CD14-positive monocyte (primary cell): ENCODE measurements at regions not wholly inside any gene's neighbourhood (a gene's known extent, or its start where the extent isn't known, plus 50 kb on each side); places are given as distances from the start of the nearest gene placed in this dataset.

ENCODE experiments used
- DNase-seq, 3 donors: peaks; one replicate each; pipeline ENCODE4 v3.0.0-alpha.2; 2011 to 2022
- H2AFZ ChIP-seq: 2 replicates; pipeline ENCODE4 v1.6.0; 2012; ENCODE audit warnings: mild to moderate bottlenecking, low read depth, low read length, inconsistent platforms; ENCODE audit not compliant: insufficient read depth, poor library complexity, severe bottlenecking
- H3K27ac ChIP-seq, 2 donors: 1 replicate in 1 of 2; 2 replicates in 1 of 2; pipeline ENCODE4 v1.5.1; 2012 to 2013; ENCODE audit warnings: low read length in 2 of 2, control low read depth in 1 of 2, inconsistent platforms in 1 of 2, low read depth in 1 of 2, mild to moderate bottlenecking in 1 of 2
- H3K27me3 ChIP-seq, 2 donors: one replicate each; pipeline versions ENCODE4 v1.6.0 to v1.6.1; 2011 to 2013; ENCODE audit warnings: low read length in 2 of 2; ENCODE audit not compliant: control insufficient read depth in 2 of 2, insufficient read depth in 2 of 2
- H3K36me3 ChIP-seq, 2 donors: replicated peaks in 1 of 2; 1 replicate in 1 of 2; 2 replicates in 1 of 2; pipeline versions ENCODE4 v1.5.1 to v1.6.1; 2012 to 2013; ENCODE audit warnings: low read length in 2 of 2, control low read depth in 1 of 2, inconsistent platforms in 1 of 2, mild to moderate bottlenecking in 1 of 2; ENCODE audit not compliant: insufficient read depth in 2 of 2, control insufficient read depth in 1 of 2
- H3K4me1 ChIP-seq, 2 donors: 1 replicate in 1 of 2; 2 replicates in 1 of 2; pipeline versions ENCODE4 v1.5.1 to v1.6.1; 2012 to 2013; ENCODE audit warnings: low read length in 2 of 2, control low read depth in 1 of 2, inconsistent platforms in 1 of 2, mild to moderate bottlenecking in 1 of 2, moderate library complexity in 1 of 2; ENCODE audit not compliant: insufficient read depth in 2 of 2, control insufficient read depth in 1 of 2
- H3K4me2 ChIP-seq: replicated peaks from 2 replicates; pipeline ENCODE3; 2012; ENCODE audit warnings: low read length, moderate library complexity, mild to moderate bottlenecking; ENCODE audit not compliant: poor library complexity, severe bottlenecking; ENCODE audit errors: extremely low read depth
- H3K4me3 ChIP-seq, 3 experiments: fragments of 200-600 bp in 1 of 3; sonication (generic) in 1 of 3; replicated peaks in 1 of 3; 1 replicate in 2 of 3; 2 replicates in 1 of 3; pipeline ENCODE4 v1.5.1; 2011 to 2013; ENCODE audit warnings: low read length in 3 of 3, mild to moderate bottlenecking in 3 of 3, control low read depth in 2 of 3, low read depth in 2 of 3, inconsistent platforms in 1 of 3, moderate library complexity in 1 of 3
- H3K79me2 ChIP-seq: 2 replicates; pipeline ENCODE4 v1.6.0; 2012; ENCODE audit warnings: mild to moderate bottlenecking, control low read depth, inconsistent platforms, low read length, moderate library complexity; ENCODE audit not compliant: insufficient read depth
- H3K9ac ChIP-seq: 2 replicates; pipeline ENCODE4 v1.6.0; 2017; ENCODE audit warnings: low read length, mild to moderate bottlenecking; ENCODE audit not compliant: insufficient read depth, poor library complexity, severe bottlenecking
- H3K9me3 ChIP-seq, 2 donors: replicated peaks in 1 of 2; 1 replicate in 1 of 2; 2 replicates in 1 of 2; pipeline versions ENCODE4 v1.5.1 to v1.6.1; 2012 to 2013; ENCODE audit warnings: low read length in 2 of 2, control low read depth in 1 of 2; ENCODE audit not compliant: control insufficient read depth in 1 of 2, insufficient read depth in 1 of 2
- H4K20me1 ChIP-seq: 2 replicates; pipeline ENCODE4 v1.6.0; 2012; ENCODE audit warnings: mild to moderate bottlenecking, low read length, control low read depth, moderate library complexity; ENCODE audit not compliant: insufficient read depth
- H3K27ac Mint-ChIP-seq, 7 donors: one replicate each; pipeline ENCODE4 v1.8.0; 2020; ENCODE audit warnings: mild to moderate bottlenecking in 7 of 7, mixed read lengths in 7 of 7, moderate library complexity in 6 of 7, inconsistent platforms in 2 of 7
- H3K27me3 Mint-ChIP-seq, 3 donors: one replicate each; pipeline ENCODE4 v1.8.0; 2021 to 2022; ENCODE audit warnings: low read depth in 3 of 3, mild to moderate bottlenecking in 3 of 3, mixed read lengths in 3 of 3, moderate library complexity in 3 of 3, inconsistent platforms in 1 of 3
- H3K36me3 Mint-ChIP-seq, 2 donors: one replicate each; pipeline ENCODE4 v1.8.0; 2020; ENCODE audit warnings: mixed read lengths in 2 of 2, inconsistent platforms in 1 of 2, mild to moderate bottlenecking in 1 of 2
- H3K4me1 Mint-ChIP-seq: one replicate; pipeline ENCODE4 v1.8.0; 2020; ENCODE audit warnings: mild to moderate bottlenecking, mixed read lengths
- H3K4me3 Mint-ChIP-seq, 2 donors: one replicate each; pipeline ENCODE4 v1.8.0; 2020; ENCODE audit warnings: mild to moderate bottlenecking in 2 of 2, mixed read lengths in 2 of 2, moderate library complexity in 1 of 2
- H3K9me3 Mint-ChIP-seq, 7 donors: one replicate each; pipeline ENCODE4 v1.8.0; 2020 to 2022; ENCODE audit warnings: mixed read lengths in 7 of 7, mild to moderate bottlenecking in 6 of 7, moderate library complexity in 6 of 7, inconsistent platforms in 2 of 7
- CTCF ChIP-seq: fragments of 200-600 bp; IDR thresholded peaks from one replicate; pipeline ENCODE4 v1.8.0; 2022; ENCODE audit warnings: antibody characterized with exemption, mild to moderate bottlenecking
- WGBS: methylation state at CpG from one replicate; pipeline ENCODE4 v1.1.5; 2013; ENCODE audit warnings: missing lambda C conversion rate; ENCODE audit not compliant: insufficient coverage; 5-methylcytosine and 5-hydroxymethylcytosine counted together
- intact Hi-C, 2 donors: fragments of 100-400 bp; cut with micrococcal nuclease; formaldehyde crosslinking; loops; one replicate each; pipeline versions ENCODE4 v1.15.0 to v1.15.1; 2023

GRCh38 chr6:41453244-41453643 is 92.9 kb upstream of the FOXP4 start:
- no peak overlapping the region for H3K4me3 ChIP-seq
- no peaks in the 10 kb centered on the region for H3K36me3 ChIP-seq
- no peak overlapping the region for H2AFZ ChIP-seq
- intact Hi-C loops = no loop called here
- H3K27me3 ChIP-seq = no peaks in the 10 kb centered on the region
- H3K4me1 ChIP-seq = no peaks in the 10 kb centered on the region
- Mint-ChIP-seq H3K27me3 (peaks cover 5 to 11% (median 5%) of the 10 kb centered on the region in 3 donors), H3K9me3 (no peaks in the 10 kb centered on the region), H3K4me1 (no peaks in the 10 kb centered on the region), H3K4me3 (no peak overlapping the region), H3K36me3 (no peaks in the 10 kb centered on the region), H3K27ac (no peak overlapping the region)
- TF ChIP-seq CTCF = no peak
- H4K20me1 ChIP-seq = no peaks in the 10 kb centered on the region
- WGBS = 99% methylated on average over 8 of the region's 13 CpGs
- H3K9me3 ChIP-seq = no peaks in the 10 kb centered on the region
- H3K9ac ChIP-seq = no peak overlapping the region
- H3K27ac ChIP-seq = no peak overlapping the region
- DNase-seq = no peak
- H3K4me2 ChIP-seq = no peak overlapping the region
- H3K79me2 ChIP-seq = no peaks in the 10 kb centered on the region

DNA sequence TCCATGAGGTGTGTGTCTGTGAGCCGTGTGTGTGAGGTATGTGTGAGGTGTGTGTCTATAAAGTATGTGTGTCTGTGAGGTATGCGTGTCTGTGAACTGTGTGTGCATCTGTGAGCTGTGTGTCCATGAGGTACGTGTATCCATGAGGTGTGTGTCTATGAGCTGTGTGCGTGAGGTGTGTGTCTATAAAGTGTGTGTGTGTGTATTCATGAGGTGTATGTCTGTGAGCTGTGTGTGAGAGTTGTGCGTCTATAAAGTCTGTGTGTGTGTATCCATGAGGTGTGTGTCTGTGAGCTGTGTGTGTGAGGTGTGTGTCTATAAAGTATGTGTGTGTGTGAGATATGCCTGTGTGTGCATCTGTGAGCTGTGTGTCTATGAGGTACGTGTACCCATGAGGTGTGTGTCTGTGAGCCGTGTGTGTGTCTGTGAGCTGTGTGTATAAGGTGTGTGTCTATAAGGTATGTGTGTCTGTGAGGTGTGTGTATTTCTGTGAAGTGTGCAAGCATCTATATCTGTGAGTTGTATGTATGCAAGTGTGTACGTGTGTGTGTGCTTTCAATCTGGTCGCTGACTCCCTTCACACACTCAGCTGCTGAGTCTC is 91.9 kb upstream of the FOXP4 start:
- Mint-ChIP-seq H3K4me3 (no peak overlapping the region), H3K27me3 (peaks cover 5 to 11% (median 7%) of the 10 kb centered on the region in 3 donors), H3K4me1 (no peaks in the 10 kb centered on the region), H3K27ac (no peak overlapping the region), H3K9me3 (no peaks in the 10 kb centered on the region), H3K36me3 (no peaks in the 10 kb centered on the region)
- Histone ChIP-seq H3K4me1 (no peaks in the 10 kb centered on the region), H3K4me2 (no peak overlapping the region), H3K9ac (no peak overlapping the region), H3K27me3 (no peaks in the 10 kb centered on the region), H3K27ac (no peak overlapping the region), H3K4me3 (no peak overlapping the region), H3K79me2 (no peaks in the 10 kb centered on the region), H3K36me3 (no peaks in the 10 kb centered on the region), H3K9me3 (no peaks in the 10 kb centered on the region), H4K20me1 (no peaks in the 10 kb centered on the region), H2AFZ (no peak overlapping the region)
- WGBS = 95% methylated on average over 6 of the region's 9 CpGs
- no peak for DNase-seq
- intact Hi-C loops = no loop called here
- TF ChIP-seq CTCF = no peak
